BLaER1 treated with 17β-estradiol and CSF1 and Interleukin-3, amounts not matched to agents 10 nM and 100 nM (cell line): ENCODE measurements at regions not wholly inside any gene's neighbourhood (a gene's known extent, or its start where the extent isn't known, plus 50 kb on each side); places are given as distances from the start of the nearest gene placed in this dataset.
A peak's percentile ranks its signal among the peaks of the same experiment; 100 is the strongest.

ENCODE experiments used
- H3K27ac ChIP-seq, 11 experiments: shearing (Covaris generic); formaldehyde crosslinking; 2 replicates each; pipeline ENCODE4 v1.8.1; 2022
- H3K27me3 ChIP-seq, 11 experiments: shearing (Covaris generic); formaldehyde crosslinking; 2 replicates each; pipeline ENCODE4 v1.8.1; 2022
- H3K36me3 ChIP-seq, 11 experiments: shearing (Covaris generic); formaldehyde crosslinking; 2 replicates each; pipeline ENCODE4 v1.8.1; 2022
- H3K4me1 ChIP-seq, 10 experiments: shearing (Covaris generic); formaldehyde crosslinking; 2 replicates each; pipeline ENCODE4 v1.8.1; 2022
- H3K4me2 ChIP-seq, 11 experiments: shearing (Covaris generic); formaldehyde crosslinking; 2 replicates each; pipeline ENCODE4 v1.8.1; 2022
- H3K4me3 ChIP-seq, 10 experiments: shearing (Covaris generic); formaldehyde crosslinking; 2 replicates each; pipeline ENCODE4 v1.8.1; 2022
- H3K9ac ChIP-seq, 11 experiments: shearing (Covaris generic); formaldehyde crosslinking; 2 replicates each; pipeline ENCODE4 v1.8.1; 2022
- H3K9me3 ChIP-seq, 11 experiments: shearing (Covaris generic); formaldehyde crosslinking; replicated peaks in 1 of 11; 2 replicates each; pipeline ENCODE4 v1.8.1; 2022
- H4K20me1 ChIP-seq, 11 experiments: shearing (Covaris generic); formaldehyde crosslinking; 2 replicates each; pipeline ENCODE4 v1.8.1; 2022
- Cebpa-rat ChIP-seq, 11 experiments: shearing (Covaris generic); IDR thresholded peaks; 2 replicates each; pipeline ENCODE4 v1.8.1; 2022

GRCh38 chr20:60327971-60328660, 369.9 kb downstream of the CDH26 start:
- Histone ChIP-seq H3K27me3 (no peaks in the 10 kb centered on the region), H4K20me1 (0 out of 22 replicates have a peak, but pooled peaks cover 0 to 6% (median 0%) of the 10 kb centered on the region in 11 experiments), H3K4me2 (no peak overlapping the region), H3K4me1 (peaks cover 0 to 14% (median 0%) of the 10 kb centered on the region in 10 experiments; a peak in 2 of 20 replicates), H3K9ac (no peak overlapping the region), H3K9me3 (no peaks in the 10 kb centered on the region), H3K36me3 (peaks cover 0 to 17% (median 0%) of the 10 kb centered on the region in 11 experiments; a peak in 4 of 22 replicates), H3K4me3 (no peak overlapping the region), H3K27ac (no peak overlapping the region)
- no peak for TF ChIP-seq Cebpa-rat (IDR thresholded peaks at IDR 0.05)

DNA sequence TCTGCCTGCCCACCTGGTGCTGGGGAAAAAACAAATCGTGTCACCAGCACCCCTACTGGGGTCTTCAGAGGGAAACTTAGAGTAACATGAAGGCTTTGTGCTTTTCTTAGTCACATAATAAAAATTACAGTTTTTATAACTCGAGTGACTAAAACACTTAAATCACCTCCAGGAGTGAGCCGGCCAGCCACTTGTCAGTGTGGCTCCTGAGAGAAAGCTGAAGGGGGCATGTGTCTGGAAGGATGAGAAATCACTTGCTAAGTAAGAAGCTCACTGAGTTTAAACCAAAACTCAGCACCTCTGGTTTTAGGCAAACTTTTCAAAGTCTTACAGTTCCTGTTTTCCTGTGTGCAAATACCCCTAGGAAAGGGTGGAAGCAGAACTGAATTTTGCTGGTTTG, 372.2 kb downstream of the CDH26 start:
- Histone ChIP-seq H3K4me1 (peaks cover 0 to 14% (median 0%) of the 10 kb centered on the region in 10 experiments; a peak in 2 of 20 replicates), H3K27ac (no peak overlapping the region), H3K4me2 (peak overlapping the region in 1 of 11 experiments; percentile 5; a peak in 2 of 22 replicates), H3K36me3 (peaks cover 0 to 6% (median 0%) of the 10 kb centered on the region in 11 experiments; a peak in 1 of 22 replicates), H3K9ac (no peak overlapping the region), H4K20me1 (0 out of 22 replicates have a peak, but pooled peaks cover 0 to 6% (median 0%) of the 10 kb centered on the region in 11 experiments), H3K4me3 (no peak overlapping the region), H3K9me3 (no peaks in the 10 kb centered on the region), H3K27me3 (no peaks in the 10 kb centered on the region)
- TF ChIP-seq Cebpa-rat (IDR thresholded peaks at IDR 0.05): no peak

DNA sequence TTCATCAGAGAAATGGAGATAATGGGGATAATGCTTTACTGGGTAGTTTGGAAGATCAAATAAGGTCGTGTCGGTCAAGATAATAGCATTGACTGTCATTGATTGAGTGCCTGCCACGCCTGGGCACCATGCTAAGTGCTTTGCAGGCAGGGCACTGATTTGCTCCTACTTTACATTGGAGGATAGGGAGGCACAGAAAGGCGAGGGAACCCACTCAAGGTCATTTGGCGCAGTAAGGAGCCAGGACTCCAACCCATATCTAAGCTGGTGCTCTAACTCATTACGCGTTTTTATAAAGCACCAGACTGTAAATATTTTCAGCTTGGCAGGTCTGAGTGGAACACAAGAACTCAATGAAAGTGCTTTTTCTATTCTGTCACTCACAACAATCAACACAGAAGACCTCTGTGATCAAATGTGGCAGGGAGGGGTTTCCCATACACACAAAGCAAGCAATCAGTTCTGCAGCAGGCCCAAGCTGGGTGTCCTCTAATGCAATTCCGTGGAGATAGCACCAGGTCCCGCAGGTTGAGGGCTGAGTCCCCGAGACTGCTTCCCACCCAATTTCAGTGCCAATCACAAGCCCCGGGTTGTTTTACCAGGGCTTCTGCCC, 373.6 kb downstream of the CDH26 start:
- H3K9me3 ChIP-seq: no peaks in the 10 kb centered on the region
- H3K36me3 ChIP-seq: 0 out of 22 replicates have a peak, but pooled peaks cover 0 to 2% (median 0%) of the 10 kb centered on the region in 11 experiments
- 0 out of 22 replicates have a peak, but pooled peaks cover 0 to 6% (median 0%) of the 10 kb centered on the region in 11 experiments for H4K20me1 ChIP-seq
- no peaks in the 10 kb centered on the region for H3K27me3 ChIP-seq
- H3K4me2 ChIP-seq: no peak overlapping the region
- H3K4me1 ChIP-seq: peaks cover 0 to 14% (median 0%) of the 10 kb centered on the region in 10 experiments; a peak in 2 of 20 replicates
- no peak overlapping the region for H3K4me3 ChIP-seq
- H3K27ac ChIP-seq: no peak overlapping the region
- TF ChIP-seq Cebpa-rat (IDR thresholded peaks at IDR 0.05): no peak
- no peak overlapping the region for H3K9ac ChIP-seq

GRCh38 chr20:60332523-60332922, 374.3 kb downstream of the CDH26 start:
- no peaks in the 10 kb centered on the region for H3K9me3 ChIP-seq
- no peak overlapping the region for H3K4me3 ChIP-seq
- no peaks in the 10 kb centered on the region for H3K36me3 ChIP-seq
- no peak for TF ChIP-seq Cebpa-rat (IDR thresholded peaks at IDR 0.05)
- H3K9ac ChIP-seq: no peak overlapping the region
- H4K20me1 ChIP-seq: 0 out of 22 replicates have a peak, but pooled peaks cover 0 to 6% (median 0%) of the 10 kb centered on the region in 11 experiments
- H3K27ac ChIP-seq: no peak overlapping the region
- peaks cover 0 to 14% (median 0%) of the 10 kb centered on the region in 10 experiments; a peak in 2 of 20 replicates for H3K4me1 ChIP-seq
- no peak overlapping the region for H3K4me2 ChIP-seq
- no peaks in the 10 kb centered on the region for H3K27me3 ChIP-seq

- H3K9me3 ChIP-seq: no peaks in the 10 kb centered on the region
- H3K36me3 ChIP-seq: no peaks in the 10 kb centered on the region
- no peaks in the 10 kb centered on the region for H3K27me3 ChIP-seq
- peaks cover 0 to 14% (median 0%) of the 10 kb centered on the region in 10 experiments; a peak in 2 of 20 replicates for H3K4me1 ChIP-seq
- H4K20me1 ChIP-seq: 0 out of 22 replicates have a peak, but pooled peaks cover 0 to under 1% (median 0%) of the 10 kb centered on the region in 11 experiments
- H3K27ac ChIP-seq: no peak overlapping the region
- H3K4me2 ChIP-seq: no peak overlapping the region
- no peak overlapping the region for H3K4me3 ChIP-seq
- no peak overlapping the region for H3K9ac ChIP-seq
- no peak for TF ChIP-seq Cebpa-rat (IDR thresholded peaks at IDR 0.05)
Observed at GRCh38 chr20:60334911-60335310, 376.7 kb downstream of the CDH26 start.

DNA sequence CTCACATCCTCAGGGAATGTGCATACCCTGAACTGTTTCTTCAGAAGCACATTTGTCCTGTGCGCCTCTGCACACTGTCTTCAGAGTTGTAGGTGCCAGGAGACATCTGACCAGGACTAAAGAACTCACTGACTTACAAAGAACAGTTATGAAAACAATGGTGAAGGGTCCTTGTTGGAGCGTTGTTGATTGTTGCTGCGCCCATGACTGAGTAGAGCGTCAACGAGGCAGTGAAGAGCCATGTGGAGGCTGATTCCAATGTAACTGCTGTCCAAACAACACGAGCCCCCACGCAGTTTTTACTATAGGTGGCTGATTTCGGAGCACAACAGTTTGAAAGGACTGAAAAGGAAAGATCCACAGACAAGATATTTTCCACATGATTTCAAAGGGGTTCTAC, 380.3 kb downstream of the CDH26 start:
- no peaks in the 10 kb centered on the region for H3K27me3 ChIP-seq
- H3K4me3 ChIP-seq: no peak overlapping the region
- TF ChIP-seq Cebpa-rat (IDR thresholded peaks at IDR 0.05): no peak

DNA sequence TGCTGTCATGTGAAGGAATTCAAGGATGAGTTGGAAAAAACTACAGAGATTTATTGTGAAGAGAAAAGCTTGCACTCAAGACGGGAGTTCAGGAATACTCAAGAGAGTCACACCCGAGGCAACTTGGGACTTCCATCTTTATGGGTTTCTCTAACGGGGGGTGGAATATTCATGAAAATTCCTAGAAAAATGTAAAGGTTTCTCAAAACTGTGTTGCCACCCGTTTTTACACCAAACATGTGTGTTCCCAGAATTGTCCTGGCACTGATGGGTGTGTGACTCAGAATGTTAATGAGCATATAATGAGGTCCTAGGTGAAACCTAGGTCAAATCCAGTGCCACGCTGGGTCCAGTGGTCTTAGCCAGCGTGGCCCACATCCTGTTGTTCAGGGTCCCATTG, 381.5 kb downstream of the CDH26 start:
- no peaks in the 10 kb centered on the region for H3K9me3 ChIP-seq
- H3K4me1 ChIP-seq: peaks cover 0 to 2% (median 2%) of the 10 kb centered on the region in 10 experiments; a peak in 11 of 20 replicates
- H3K36me3 ChIP-seq: no peaks in the 10 kb centered on the region
- no peak overlapping the region for H3K4me2 ChIP-seq
- H3K27me3 ChIP-seq: no peaks in the 10 kb centered on the region
- no peak overlapping the region for H3K27ac ChIP-seq
- H4K20me1 ChIP-seq: no peaks in the 10 kb centered on the region
- no peak overlapping the region for H3K4me3 ChIP-seq
- no peak for TF ChIP-seq Cebpa-rat (IDR thresholded peaks at IDR 0.05)
- H3K9ac ChIP-seq: no peak overlapping the region

More for the DNA sequence above, 380.3 kb downstream of the CDH26 start:
- Histone ChIP-seq H3K4me2 (no peak overlapping the region), H3K9me3 (no peaks in the 10 kb centered on the region), H3K27ac (no peak overlapping the region), H4K20me1 (no peaks in the 10 kb centered on the region), H3K36me3 (no peaks in the 10 kb centered on the region), H3K9ac (no peak overlapping the region), H3K4me1 (no peaks in the 10 kb centered on the region)

DNA sequence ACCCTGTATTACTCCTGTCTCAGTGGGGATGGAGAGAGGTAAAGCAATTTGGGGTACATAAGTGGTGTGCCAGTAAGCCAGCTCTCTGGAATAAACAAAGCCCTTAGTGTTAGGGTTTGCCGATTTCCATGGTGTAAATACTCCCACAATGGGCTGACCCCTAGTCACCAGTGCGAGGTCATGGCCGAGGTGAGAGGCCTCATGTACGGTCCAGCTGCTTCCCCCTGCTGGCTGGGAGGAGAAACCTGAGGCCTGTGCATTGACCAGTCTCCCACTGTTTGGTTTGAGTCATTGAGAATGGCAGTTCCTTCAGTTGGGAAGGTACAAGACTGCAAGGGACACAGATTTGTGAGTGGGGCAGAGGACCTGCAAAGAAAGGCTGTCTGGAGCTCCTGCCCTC, 382.0 kb downstream of the CDH26 start:
- peaks cover 0 to 7% (median 7%) of the 10 kb centered on the region in 10 experiments; a peak in 11 of 20 replicates for H3K4me1 ChIP-seq
- H3K4me2 ChIP-seq: no peak overlapping the region
- no peak overlapping the region for H3K4me3 ChIP-seq
- H3K36me3 ChIP-seq: no peaks in the 10 kb centered on the region
- no peak overlapping the region for H3K9ac ChIP-seq
- H3K9me3 ChIP-seq: no peaks in the 10 kb centered on the region
- no peak overlapping the region for H3K27ac ChIP-seq
- H3K27me3 ChIP-seq: no peaks in the 10 kb centered on the region
- TF ChIP-seq Cebpa-rat (IDR thresholded peaks at IDR 0.05): no peak
- H4K20me1 ChIP-seq: no peaks in the 10 kb centered on the region

DNA sequence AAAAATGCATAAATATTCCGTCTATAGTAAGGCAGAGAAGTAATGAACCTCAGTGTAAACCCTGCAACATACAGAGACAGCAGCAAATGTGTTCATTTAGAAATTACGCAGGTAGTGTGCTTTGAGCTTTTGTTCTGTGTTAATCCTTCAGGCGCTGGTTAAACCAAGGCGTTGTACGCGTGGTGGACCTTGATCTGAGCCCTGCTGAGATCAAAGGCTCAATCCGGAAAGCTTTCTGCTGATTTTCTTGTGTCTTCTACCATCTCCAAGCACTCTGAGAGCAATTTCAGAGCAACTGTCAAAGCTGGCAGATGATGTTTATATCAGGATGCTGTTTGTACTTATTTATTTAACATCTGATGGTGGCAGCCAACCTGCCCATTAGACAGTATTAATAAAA, 382.8 kb downstream of the CDH26 start:
- no peaks in the 10 kb centered on the region for H3K9me3 ChIP-seq
- H3K27me3 ChIP-seq: no peaks in the 10 kb centered on the region

More for the DNA sequence above, 382.8 kb downstream of the CDH26 start:
- H3K36me3 ChIP-seq: no peaks in the 10 kb centered on the region
- H3K4me1 ChIP-seq: peaks cover 0 to 11% (median 8%) of the 10 kb centered on the region in 10 experiments; a peak in 11 of 20 replicates
- no peak for TF ChIP-seq Cebpa-rat (IDR thresholded peaks at IDR 0.05)
- no peak overlapping the region for H3K4me2 ChIP-seq
- H4K20me1 ChIP-seq: no peaks in the 10 kb centered on the region
- H3K27ac ChIP-seq: no peak overlapping the region
- no peak overlapping the region for H3K4me3 ChIP-seq
- H3K9ac ChIP-seq: no peak overlapping the region
